Kidney glomerular epithelial cell (primary cell): ENCODE measurements at regions not wholly inside any gene's neighbourhood (a gene's known extent, or its start where the extent isn't known, plus 50 kb on each side); places are given as distances from the start of the nearest gene placed in this dataset.

Experiments
- DNase-seq: peaks from one replicate; lab custom pipeline; 2025; lab: John Stamatoyannopoulos, UW

DNA sequence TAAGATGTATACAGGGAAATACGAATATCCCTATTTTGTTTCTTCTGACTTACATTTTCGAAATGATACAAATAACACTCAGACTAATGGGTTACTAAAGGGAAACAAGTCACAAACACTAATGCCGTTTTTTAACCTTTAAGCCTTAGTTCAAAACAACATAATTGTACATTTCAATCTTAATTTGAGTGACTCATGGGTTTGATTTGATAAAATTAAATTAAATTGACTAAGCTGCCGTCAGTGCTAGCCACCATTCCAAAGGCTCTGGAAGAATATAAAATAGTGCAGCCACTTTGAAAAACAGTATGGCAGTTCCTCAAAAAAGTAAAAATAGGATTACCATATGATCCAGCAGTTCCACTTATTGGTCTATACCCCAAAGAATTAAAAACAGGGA is 133.8 kb upstream of the NT5C1B start:
- no peak for DNase-seq

DNA sequence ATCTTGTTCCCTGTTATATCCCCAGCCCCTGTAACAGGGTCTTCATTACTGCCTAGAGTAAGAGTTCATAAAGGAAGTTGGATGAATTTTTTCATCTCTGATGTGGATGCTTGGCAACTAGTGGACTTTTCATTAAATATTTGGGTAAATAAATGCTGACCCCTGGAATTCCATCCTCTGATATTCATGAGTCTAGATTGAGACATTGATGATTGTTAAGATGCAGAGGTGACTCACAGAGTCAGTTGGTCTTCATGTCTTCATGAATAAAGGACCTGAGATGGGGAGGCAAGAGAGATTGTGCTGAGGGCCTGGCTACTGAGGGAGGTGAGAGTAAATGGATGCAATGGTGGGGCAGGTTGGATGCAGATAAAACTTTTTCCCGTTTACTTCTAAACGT is 132.7 kb upstream of the NT5C1B start:
- no peak for DNase-seq

DNA sequence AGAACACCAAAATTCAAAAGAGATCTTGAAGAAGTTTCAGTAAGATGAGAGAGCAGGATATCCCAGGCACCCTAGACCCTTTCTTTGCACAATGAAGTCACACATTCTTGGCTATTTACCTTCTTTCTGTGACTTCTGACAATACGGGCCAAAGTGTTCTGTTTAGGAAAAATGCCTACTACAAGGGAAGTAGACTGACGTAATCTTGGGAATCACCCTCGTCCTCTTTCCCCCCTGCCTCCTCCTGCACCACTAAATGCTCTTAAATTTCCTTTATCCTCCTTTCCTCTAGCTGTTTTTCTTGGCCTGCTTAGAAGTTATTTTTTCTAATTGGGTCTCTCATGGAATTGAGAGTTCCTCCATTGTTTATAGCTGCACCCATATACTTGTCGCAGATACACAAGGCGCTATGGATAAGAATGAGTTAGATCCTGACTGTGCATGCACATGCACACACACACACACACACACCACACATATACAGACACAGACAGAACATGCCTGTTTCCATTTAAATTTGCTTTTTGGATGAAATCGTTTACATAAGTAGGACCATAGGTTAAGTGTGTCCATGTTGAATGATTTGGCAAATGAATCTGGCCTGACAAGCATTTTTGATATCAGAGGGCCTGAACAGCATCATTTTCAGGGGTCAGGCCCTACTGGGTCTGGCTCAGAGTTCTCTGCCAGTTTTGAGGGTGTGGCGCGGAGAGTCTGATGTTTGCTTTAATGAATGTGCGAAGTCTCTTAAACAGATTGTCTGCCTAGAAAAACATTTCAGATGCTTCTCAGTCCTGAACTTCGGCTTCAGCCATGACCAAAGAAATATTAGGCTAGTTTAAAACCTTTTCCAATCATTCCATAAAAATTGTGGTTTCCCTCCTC is 131.9 kb upstream of the NT5C1B start:
- no peak for DNase-seq

DNA sequence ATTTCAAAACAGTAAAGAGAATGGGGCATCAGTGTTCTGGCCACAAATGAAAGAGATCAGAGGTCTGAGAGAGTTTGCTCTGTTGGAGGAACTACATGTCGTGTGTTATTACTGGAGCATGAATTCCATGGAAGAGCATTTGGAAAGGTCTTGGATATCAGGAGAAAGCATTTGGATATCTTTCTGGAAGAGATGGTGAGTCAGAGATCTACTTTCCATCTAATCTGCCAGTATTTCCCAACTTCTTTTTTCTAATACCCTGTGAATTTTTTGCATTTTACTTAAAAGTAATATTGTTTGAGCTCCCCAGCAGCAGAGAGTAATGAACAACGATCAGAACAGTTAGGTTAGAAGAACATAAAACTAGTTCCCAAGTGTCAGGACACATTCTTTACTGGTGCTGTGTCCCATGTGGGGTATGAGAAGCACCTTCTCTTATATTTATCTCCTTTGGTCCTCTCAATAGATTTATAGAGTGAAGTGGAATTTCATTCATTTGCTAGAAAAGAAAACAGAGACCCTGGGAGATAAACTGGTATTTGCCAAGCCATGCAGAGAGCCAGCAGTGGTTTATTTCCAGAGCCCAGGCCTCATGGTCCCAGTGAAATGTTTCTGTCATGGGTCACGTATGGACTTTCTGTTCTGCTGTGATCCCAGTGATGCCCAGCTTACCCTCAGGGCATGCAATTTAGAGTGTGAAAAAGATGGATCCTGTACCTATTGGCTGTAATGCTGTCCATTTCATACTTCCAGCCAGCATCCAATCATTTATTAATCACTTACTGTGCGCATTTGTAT is 130.8 kb upstream of the NT5C1B start:
- peak; percentile 86 for DNase-seq

DNA sequence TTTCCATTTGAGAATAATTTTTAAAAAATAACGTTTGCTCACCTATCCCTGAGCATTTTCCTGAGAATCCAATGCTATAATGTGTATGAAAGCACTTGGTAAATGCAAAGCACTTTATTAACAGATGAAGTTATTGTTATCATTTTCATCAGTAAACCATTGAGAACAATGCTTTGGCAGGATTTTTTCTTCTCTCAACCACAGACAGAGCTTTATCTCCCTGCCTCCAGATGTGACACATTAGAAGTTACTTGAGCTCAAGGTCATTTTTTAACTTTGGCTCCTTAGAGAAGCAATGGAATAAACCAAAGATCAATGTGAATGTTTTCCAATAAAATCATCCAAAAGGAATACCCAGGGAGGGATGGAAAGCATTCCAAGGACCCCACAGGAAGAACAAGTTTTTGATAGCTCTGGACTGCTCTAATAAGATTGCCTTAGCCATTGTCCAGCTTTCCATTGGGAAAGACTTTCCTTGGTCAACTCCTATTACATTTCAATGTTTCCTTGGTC is 118.9 kb upstream of the NT5C1B start:
- no peak for DNase-seq

DNA sequence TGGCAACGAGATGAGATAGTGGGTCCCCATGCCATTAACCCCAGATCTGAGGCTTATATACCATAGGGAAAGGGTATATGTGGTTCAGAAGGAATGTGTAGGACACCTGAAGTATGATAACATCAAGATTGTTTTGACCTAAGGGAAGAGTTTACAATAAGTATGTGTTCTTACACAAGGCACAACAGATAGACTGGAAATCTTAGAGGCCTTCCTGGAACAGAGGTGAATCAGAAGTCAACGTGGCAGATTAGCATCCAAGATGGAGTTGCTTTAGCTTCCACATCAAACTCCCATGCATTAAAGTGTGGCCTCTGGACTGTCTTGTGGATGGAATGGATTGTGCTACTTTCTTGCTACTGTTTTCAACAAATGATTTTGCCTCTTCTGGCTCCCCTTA is 116.6 kb upstream of the NT5C1B start:
- no peak for DNase-seq

DNA sequence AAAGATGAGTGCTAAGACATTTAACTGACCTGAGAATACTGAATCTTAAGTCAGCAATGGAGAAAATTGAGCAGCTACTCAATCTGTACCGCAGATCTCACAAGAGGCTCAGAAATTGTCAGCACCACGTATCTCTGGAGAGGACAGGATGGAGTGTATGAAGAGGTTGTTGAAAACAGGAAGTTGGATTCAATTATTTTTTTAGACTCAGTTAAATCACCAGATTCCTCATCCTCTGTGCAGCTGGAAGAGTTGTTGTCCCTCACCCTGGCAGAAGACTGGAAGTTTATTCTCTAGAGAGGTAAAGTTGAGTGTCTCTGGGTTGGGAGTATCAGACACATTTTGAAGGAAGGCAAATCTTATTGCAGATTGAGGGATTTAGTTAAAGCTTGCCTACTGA is 114.9 kb upstream of the NT5C1B start:
- DNase-seq: no peak

DNA sequence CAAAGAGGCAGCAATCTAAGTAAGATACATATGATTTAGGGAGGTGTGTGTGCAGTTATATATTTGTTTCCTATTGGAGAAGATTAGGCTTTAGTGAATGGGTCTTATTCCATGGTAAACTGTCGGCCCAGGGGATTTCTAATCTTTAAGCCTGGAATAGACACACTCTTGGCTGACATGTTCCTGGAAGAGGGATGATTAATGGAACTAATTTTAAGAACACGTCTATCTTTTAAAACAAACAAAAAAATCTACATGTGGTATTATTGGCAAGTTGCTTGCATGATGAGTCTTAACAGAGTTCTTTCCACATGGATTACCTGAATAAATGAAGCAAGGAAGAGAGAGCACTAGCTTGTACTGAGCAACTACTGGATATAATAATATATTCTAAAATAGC is 114.2 kb upstream of the NT5C1B start:
- peak; percentile 70 for DNase-seq

DNA sequence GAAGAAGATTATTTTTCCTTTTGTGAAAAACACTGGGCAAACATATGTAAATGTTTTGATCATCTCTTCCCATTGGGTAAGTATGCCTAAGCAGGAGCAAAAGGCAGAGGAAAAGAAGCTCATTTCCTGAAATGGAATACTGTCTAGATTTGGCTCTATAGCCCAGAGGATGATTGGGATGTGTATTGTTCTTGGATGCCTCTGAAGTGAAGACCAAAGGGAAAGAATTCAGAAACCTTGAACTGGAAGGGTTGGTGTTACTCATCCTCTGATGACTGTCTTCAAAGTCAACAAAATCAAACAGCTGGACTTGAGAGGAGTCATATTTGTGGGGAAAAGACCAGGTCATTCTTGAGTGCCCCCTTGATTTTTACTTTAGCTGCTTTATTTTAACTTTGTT is 112.6 kb upstream of the NT5C1B start:
- DNase-seq: peak; percentile 77

DNA sequence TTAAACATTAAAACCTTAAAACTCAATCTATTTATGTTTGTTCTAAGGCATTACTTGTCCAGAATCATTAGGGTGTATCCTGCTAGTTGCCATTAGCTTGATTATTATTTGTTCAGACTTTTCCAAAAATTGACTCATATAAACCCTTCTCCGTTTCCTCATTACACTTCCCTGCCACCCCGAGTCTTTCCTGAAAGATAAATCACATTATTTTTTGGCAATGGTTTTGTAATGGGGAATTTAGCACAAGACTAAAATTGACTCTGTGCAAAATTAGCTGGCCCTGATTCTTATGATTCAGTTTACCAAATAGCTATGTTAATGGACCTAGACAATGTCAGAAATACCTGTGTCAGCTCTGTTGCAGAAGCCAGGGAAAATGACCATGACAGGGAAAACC is 112.2 kb upstream of the NT5C1B start:
- no peak for DNase-seq

DNA sequence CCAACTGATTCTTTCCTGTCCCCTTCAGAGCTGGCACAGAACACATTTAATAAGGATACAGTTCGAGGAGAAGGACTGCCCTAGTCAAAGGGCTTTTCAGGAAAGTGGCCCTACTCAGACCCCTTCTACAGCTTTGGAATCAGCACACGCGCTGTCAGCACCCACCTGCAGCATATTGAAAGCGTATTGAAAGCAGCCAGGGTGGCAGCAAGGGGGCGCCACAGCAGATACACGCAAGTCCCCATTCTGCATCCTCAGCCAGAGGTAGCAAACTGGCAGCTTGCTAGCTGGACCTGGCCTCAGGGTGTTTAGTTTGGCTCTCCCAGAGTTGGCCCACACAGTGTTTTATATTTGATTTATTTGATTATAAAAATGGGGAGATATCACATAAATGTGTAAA is 101.0 kb upstream of the NT5C1B start:
- DNase-seq: no peak

DNA sequence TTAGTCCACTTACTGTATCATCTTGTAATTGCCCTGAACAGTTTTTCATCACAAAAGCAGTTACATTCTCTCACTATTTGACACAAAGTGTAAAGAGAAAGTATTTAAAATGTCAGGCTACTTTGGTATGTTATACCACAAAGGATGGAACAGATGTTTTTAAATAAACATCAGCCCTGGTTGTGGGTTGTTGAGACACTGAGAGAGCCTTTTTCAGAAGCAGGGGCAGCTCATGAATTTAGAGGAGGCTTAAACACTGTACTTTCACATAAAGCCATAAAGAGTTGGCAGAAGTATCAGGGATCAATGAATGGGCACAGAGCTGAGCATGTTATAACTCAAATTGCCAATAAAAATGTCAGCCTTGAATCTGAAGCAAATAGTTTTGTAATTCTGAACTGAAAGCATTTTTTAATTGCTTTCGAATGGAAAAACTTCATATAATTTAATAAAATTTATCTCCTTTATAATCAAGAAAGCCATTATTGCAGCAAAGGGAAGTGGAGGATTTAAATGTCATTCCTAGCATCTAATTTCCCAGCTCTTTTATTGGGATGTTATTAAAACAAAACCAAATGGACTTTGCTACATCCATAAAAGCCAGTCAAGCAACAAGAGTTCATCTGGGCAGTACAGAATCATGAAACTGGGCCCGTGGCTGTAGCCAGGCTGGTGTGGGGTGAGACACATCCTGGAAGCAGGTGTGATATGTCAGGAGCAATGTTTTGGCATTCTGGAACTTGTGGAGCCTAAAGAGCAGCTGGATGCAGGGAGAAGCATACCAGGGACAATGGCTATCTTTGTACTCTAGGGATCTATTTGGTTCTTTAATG is 95.1 kb upstream of the NT5C1B start:
- DNase-seq: no peak

DNA sequence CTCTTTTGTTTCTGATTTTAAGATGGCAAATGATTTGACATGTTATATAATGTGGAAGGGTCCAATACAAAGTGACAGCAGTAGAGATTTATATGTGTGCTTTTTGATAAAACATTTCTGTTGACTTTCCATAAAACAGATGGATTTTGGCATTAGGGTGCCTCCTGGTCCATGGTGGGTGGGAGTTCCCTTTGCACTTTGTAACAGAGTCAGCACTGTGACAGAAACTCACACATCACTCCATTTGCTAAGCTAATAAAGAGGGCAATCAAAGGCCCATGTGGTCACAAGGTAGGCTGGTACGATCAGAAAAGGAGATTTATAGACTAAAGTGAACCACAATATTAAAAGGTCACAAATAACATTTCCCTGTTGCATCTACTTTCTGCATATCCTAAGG is 93.3 kb upstream of the NT5C1B start:
- DNase-seq: no peak

DNA sequence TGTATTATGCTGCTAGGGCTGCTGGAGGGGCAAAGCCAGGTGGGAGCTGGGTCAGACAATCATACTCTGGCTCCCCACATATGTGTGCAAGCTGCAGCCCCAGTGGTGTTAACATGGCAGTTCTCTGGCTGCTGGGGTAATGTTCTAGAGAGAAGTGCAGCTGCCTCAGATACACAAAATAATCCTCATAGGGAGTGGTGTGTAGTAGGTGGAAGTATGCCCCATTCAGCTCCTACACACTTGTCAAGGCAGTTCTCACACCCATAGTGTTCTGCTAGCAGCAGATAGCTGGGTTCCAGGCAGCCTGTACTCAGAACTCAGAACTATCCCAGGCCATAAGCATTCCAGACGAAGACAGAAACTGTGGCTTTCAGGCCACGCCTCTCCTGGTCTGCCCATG is 87.9 kb upstream of the NT5C1B start:
- no peak for DNase-seq

DNA sequence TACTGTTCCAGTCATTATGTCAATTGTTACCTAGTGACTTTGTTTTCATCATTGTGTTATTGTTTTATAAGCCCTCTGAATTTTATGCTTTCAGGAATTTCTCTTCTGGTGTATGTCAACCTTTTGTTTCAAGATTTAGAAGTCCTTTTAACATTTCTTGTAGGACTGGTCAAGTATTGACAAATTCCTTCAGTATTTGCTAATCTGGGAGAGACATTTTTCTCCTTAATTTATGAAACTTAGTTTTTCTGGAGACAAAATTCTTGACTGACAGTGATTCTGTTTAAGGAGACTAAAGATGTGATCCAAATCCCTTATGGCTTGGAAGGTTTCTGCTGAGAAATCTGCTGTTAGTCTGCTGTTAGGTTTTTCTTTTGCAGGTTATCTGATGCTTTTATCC is 84.9 kb upstream of the NT5C1B start:
- DNase-seq: no peak

DNA sequence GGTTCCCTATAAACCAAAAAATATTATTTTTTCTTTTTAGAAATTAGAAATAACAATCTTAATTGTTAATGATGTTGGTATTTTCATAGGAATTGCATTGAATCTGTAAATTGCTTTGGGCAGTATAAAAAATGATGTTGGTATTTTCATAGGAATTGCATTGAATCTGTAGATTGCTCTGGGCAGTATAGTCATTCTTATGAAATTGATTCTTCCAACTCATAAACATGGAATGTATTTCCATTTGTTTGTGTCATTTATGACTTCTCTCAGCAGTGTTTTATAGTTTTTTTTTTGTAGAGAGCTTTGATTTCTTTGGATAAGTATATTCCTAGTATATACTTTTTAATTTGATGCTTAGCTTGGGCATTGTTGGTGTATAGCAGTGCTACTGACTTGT is 82.0 kb upstream of the NT5C1B start:
- no peak for DNase-seq

DNA sequence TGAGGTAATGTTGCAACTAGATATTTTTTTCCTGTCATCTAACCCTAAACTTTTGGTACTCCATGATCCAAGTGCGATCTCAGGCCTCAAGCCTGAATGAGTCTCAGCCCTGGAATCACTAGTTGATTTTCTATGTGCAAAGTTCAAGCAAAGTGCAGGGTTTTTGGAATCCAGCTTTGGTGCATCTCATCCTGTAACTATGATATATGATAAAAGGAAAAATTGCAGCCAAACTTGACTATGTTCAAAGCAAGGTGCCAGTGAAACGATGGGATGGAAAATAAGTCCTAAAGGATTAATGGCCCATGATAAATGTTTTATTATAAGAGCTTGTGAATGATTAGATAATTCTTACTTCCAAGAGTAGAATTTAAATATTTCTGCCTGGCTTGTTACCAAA is 78.9 kb upstream of the NT5C1B start:
- DNase-seq: no peak

DNA sequence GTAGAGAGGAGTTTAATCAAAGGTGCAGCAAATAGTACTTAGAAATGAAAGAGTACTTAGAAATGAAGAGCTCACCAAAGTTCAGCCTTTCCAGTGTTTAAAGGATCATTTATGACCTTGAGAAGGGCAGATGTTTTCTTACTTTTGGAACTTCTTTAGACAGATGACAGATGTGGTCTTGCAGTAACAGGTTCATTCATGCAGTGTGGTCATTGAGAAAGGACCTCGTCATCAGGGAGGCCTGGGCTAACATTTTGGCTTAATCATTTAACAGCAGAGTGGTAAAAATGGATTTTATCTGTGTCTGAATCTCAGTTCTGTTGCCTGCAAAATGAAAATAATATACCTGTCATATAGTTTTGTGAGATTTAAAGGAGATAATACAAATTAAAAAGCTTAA is 75.1 kb upstream of the NT5C1B start:
- DNase-seq: peak; percentile 2

DNA sequence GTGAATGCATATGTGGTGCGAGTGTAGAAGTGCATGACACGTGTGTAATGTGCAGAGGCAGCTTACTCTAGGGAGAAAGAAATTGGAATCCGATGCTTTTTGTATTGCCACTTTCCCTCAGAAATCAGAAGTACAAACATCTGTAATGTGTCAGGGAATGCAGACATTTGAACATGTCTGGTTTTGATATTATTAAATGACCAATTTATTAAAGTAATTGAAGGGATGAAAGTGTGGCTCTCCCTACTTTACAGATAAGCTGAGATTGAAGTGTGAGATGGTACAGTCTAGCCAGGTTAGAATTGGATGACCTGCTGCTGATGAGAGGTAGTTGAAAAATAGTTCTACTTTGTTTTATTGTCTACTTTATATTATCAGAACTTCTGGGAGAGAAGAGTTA is 74.5 kb upstream of the NT5C1B start:
- no peak for DNase-seq

DNA sequence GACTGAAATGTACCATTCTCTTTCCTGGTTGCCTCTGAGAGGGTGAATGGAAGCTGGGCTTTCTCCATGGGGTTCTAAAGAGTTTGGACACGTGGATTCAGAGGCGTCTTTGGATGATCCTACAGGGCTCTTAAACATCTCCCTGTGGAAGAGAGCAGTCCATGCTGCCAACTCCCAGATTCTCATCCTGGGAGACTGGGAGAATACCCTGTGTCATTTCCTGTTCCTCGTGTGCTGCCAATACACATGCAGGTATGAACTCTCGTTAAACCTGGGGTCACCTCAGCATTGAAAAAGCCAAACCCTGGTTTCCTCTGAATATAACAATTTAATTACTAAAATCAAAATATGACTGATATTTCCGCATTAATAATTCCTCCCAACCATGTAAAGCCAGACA is 73.3 kb upstream of the NT5C1B start:
- DNase-seq: no peak

DNA sequence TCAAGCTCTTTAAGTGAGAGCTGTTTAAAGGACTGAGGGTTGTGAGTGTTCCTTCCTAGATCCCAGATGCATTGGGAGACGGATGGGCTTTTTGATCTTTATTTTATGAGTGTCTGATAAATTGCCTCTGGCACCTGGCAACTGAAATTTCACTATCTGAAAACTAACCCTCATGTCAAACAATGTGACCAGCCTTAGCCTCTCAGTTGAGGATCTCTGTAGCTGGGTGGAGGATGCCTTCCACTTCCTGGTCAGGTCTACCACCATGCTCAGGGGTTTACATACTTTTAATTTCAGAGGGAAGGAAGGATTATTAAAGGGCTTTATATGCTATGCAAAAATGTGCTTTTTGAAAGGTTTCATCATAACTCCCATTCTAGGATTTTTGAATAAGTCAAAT is 70.5 kb upstream of the NT5C1B start:
- DNase-seq: no peak

DNA sequence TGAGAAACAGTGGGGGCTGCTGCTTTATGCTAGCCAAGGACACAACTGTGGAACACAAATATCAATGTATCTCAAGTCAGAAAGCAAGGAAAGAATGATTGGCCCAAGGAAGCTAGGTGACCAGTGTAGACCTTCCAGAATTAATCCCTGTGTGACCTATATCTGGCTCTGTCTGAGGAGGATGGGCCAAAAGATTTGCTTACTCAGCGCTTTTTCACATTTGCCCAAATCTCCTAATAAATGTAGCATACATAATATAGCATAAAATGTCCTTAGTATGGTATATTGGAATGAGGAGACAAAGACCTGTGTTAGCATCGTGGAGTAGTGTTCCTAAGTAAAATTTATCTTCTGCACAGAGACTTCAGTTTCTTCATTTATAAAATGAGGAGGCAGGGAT is 66.7 kb upstream of the NT5C1B start:
- no peak for DNase-seq
